Gastroesophageal sphincter (tissue), 4 donors: ENCODE measurements at regions not wholly inside any gene's neighbourhood (a gene's known extent, or its start where the extent isn't known, plus 50 kb on each side); places are given as distances from the start of the nearest gene placed in this dataset.

ENCODE experiments used
- ATAC-seq: fragments of 150-250 bp; one replicate; pipeline ENCODE4 v1.9.1; 2016; ENCODE audit warnings: mild to moderate bottlenecking, moderate library complexity
- H3K27ac ChIP-seq, 4 donors: fragments of 200-600 bp; sonication (generic) in 3 of 4; 1 replicate in 3 of 4; 2 replicates in 1 of 4; pipeline ENCODE4 v1.5.1; 2016 to 2019
- H3K27me3 ChIP-seq: fragments of 200-600 bp; sonication (generic); one replicate; pipeline ENCODE4 v1.5.1; 2019
- H3K36me3 ChIP-seq, 2 donors: fragments of 200-600 bp; sonication (generic); one replicate each; pipeline ENCODE4 v1.5.1; 2019; ENCODE audit warnings: control low read depth in 1 of 2
- H3K4me1 ChIP-seq, 3 donors: fragments of 200-600 bp; sonication (generic); 1 replicate in 2 of 3; 2 replicates in 1 of 3; pipeline ENCODE4 v1.5.1; 2016 to 2019; ENCODE audit warnings: control low read depth in 2 of 3
- H3K4me3 ChIP-seq, 2 donors: fragments of 200-600 bp; sonication (generic); one replicate each; pipeline ENCODE4 v1.5.1; 2019; ENCODE audit warnings: mild to moderate bottlenecking in 1 of 2, moderate library complexity in 1 of 2
- H3K9me3 ChIP-seq, 3 donors: fragments of 200-600 bp; sonication (generic); one replicate each; pipeline ENCODE4 v1.5.1; 2017 to 2019; ENCODE audit warnings: control low read depth in 2 of 3
- EP300 ChIP-seq: sonication (generic); formaldehyde crosslinking; IDR thresholded peaks from one replicate; pipeline ENCODE4 v1.6.1; 2017; ENCODE audit warnings: antibody characterized with exemption, mild to moderate bottlenecking
- POLR2A ChIP-seq, 2 donors: fragments of 450-650 bp; IDR thresholded peaks; one replicate each; pipeline ENCODE4 v1.6.1; 2017; ENCODE audit warnings: antibody characterized with exemption in 2 of 2, mild to moderate bottlenecking in 2 of 2, moderate library complexity in 1 of 2
- POLR2AphosphoS5 ChIP-seq: sonication (generic); formaldehyde crosslinking; IDR thresholded peaks from one replicate; pipeline ENCODE4 v1.6.1; 2017; ENCODE audit warnings: antibody characterized with exemption
- WGBS, 2 donors: methylation state at CpG; one replicate each; pipeline ENCODE4 v1.1.5; 2018; ENCODE audit warnings: low coverage in 1 of 2; 5-methylcytosine and 5-hydroxymethylcytosine counted together
- TF ChIP-seq, protein P1 (sequence below), 4 experiments: fragments of 200-600 bp in 2 of 4; fragments of 450-650 bp in 2 of 4; sonication (generic) in 1 of 4; IDR thresholded peaks; one replicate each; pipeline ENCODE4 v1.5.1; 2017 to 2019; ENCODE audit warnings: antibody characterized with exemption in 4 of 4, mild to moderate bottlenecking in 2 of 4, moderate library complexity in 2 of 4

DNA sequence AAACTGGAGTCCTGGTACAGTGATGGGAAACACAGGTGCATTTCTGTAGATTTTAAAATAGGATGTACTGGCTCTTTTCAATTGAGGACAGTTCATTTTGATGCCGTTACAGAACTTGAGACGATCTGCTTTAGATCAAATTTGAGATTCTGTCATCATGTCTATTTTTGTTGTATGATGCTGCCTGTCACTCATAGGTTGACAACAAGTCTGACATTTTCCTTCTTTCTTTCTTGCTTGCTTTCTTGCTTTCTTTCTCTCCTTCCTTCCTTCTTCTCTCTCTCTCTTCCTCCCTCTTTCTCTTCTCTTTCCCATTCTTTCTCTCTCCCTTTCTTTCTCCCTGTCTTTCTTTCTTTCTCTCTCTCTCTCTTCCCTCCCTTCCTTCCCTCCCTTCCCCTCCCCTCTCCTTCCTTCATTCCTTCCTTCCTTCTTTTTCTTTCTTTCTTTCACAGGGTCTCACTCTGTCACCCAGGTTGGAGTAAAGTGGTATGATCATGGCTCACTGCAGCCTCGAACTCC lies 152.6 kb upstream of the SGK1 start:
- Histone ChIP-seq H3K36me3 (no peaks in the 10 kb centered on the region), H3K4me3 (no peak overlapping the region), H3K27me3 (no peaks in the 10 kb centered on the region), H3K27ac (no peak overlapping the region), H3K9me3 (no peaks in the 10 kb centered on the region), H3K4me1 (peaks cover 0 to 16% (median 0%) of the 10 kb centered on the region in 3 donors)
- ATAC-seq, result no peak
- WGBS, 2 donors, result 83 to 100% methylated on average over 2 to 3 of the region's 3 CpGs
- TF ChIP-seq POLR2A (IDR thresholded peaks at IDR 0.05) (no peak), POLR2AphosphoS5 (no peak), EP300 (no peak)
- TF ChIP-seq, protein P1, sequence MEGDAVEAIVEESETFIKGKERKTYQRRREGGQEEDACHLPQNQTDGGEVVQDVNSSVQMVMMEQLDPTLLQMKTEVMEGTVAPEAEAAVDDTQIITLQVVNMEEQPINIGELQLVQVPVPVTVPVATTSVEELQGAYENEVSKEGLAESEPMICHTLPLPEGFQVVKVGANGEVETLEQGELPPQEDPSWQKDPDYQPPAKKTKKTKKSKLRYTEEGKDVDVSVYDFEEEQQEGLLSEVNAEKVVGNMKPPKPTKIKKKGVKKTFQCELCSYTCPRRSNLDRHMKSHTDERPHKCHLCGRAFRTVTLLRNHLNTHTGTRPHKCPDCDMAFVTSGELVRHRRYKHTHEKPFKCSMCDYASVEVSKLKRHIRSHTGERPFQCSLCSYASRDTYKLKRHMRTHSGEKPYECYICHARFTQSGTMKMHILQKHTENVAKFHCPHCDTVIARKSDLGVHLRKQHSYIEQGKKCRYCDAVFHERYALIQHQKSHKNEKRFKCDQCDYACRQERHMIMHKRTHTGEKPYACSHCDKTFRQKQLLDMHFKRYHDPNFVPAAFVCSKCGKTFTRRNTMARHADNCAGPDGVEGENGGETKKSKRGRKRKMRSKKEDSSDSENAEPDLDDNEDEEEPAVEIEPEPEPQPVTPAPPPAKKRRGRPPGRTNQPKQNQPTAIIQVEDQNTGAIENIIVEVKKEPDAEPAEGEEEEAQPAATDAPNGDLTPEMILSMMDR (IDR thresholded peaks at IDR 0.05), result no peak

DNA sequence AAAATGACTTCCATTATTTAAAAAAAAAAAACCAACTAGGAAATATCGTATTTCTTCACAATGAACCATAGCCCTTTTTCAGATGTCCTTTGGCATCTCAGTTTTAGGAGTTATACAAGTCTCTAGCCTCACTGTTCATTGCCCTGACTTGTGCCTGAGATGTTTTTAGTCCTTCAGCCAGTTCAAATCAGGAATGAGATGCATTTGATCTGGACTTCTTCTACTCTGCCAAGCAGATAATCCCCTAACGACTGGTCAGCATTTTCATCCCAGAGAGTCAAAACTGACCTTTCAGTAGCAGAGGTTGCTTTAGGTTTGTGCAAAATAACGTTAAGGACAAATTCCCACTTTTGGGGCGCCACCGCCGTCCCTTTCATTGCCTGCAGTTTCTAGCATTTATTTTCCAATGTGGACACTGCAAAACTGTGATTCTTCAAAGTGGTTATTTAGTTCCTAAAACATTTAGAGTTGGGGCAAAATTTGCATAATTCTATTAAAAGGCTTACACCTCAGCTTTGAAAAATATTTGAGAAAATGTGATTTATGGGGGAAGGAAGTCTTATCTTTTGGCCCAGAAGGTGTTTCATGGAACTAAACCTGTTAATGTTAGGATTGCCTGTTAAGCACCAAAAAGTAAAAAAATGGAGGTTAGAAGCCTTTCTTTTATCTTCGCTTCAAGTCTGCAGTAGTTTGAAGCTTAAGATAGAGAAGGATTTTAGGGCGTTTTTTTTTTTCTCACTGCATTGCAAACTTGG lies 152.0 kb upstream of the SGK1 start:
- TF ChIP-seq EP300 (no peak), POLR2A (IDR thresholded peaks at IDR 0.05) (no peak), POLR2AphosphoS5 (no peak)
- TF ChIP-seq, protein P1 (IDR thresholded peaks at IDR 0.05), result no peak
- H3K36me3 ChIP-seq, result no peaks in the 10 kb centered on the region
- no peak overlapping the region for H3K27ac ChIP-seq
- no peaks in the 10 kb centered on the region for H3K9me3 ChIP-seq
- no peak overlapping the region for H3K4me3 ChIP-seq
- H3K27me3 ChIP-seq, result no peaks in the 10 kb centered on the region
- no peak for ATAC-seq
- WGBS, 2 donors, result 68 to 72% methylated on average over 8 of the region's 8 CpGs
- H3K4me1 ChIP-seq, result peaks cover 0 to 18% (median 0%) of the 10 kb centered on the region in 3 donors

DNA sequence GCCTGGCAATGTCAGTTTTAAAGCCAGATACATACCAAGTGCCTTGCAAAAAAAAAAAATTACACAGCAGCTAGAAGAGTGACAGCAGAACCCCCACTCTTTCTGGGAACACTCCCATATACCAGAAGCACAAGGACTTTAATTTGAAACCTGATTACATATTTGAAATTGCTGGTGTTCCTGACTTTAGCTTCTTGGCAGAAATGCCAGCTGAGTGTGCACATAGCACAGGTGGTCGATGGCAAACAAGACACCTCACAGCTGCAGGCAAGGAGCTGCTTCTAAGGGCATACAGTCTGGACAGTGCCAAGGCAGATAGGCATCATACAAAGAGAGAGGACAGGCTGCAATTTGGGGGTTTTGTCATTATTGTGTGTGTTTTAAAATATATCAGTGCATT lies 150.7 kb upstream of the SGK1 start:
- Histone ChIP-seq H3K9me3 (no peaks in the 10 kb centered on the region), H3K27me3 (no peaks in the 10 kb centered on the region), H3K36me3 (no peaks in the 10 kb centered on the region), H3K4me3 (no peak overlapping the region), H3K4me1 (peaks cover 0 to 23% (median 0%) of the 10 kb centered on the region in 3 donors), H3K27ac (no peak overlapping the region)
- 50% methylated on average over 1 of the region's 1 CpG; no CpG with 5 or more reads in 1 of the 2 donors for WGBS, 2 donors
- no peak for ATAC-seq
- TF ChIP-seq, protein P1 (IDR thresholded peaks at IDR 0.05), result no peak

GRCh38 chr6:134467620-134468019 lies 149.7 kb upstream of the SGK1 start:
- 82 to 83% methylated on average over 1 of the region's 1 CpG for WGBS, 2 donors
- no peaks in the 10 kb centered on the region for H3K9me3 ChIP-seq
- H3K36me3 ChIP-seq, result no peaks in the 10 kb centered on the region
- no peak for ATAC-seq
- no peaks in the 10 kb centered on the region for H3K27me3 ChIP-seq
- no peak for TF ChIP-seq POLR2A (IDR thresholded peaks at IDR 0.05)
- TF ChIP-seq POLR2AphosphoS5, result no peak
- TF ChIP-seq, protein P1 (IDR thresholded peaks at IDR 0.05), result no peak
- no peak for TF ChIP-seq EP300
- H3K27ac ChIP-seq, result no peak overlapping the region
- H3K4me3 ChIP-seq, result no peak overlapping the region
- peaks cover 0 to 23% (median 0%) of the 10 kb centered on the region in 3 donors for H3K4me1 ChIP-seq
